ENCODE measurements at regions not wholly inside any gene's neighbourhood (a gene's known extent, or its start where the extent isn't known, plus 50 kb on each side); places are given as distances from the start of the nearest gene placed in this dataset.

GRCh38 chr2:18959952-18960717, 370.8 kb upstream of the NT5C1B start:
- TF ChIP-seq, protein P1, sequence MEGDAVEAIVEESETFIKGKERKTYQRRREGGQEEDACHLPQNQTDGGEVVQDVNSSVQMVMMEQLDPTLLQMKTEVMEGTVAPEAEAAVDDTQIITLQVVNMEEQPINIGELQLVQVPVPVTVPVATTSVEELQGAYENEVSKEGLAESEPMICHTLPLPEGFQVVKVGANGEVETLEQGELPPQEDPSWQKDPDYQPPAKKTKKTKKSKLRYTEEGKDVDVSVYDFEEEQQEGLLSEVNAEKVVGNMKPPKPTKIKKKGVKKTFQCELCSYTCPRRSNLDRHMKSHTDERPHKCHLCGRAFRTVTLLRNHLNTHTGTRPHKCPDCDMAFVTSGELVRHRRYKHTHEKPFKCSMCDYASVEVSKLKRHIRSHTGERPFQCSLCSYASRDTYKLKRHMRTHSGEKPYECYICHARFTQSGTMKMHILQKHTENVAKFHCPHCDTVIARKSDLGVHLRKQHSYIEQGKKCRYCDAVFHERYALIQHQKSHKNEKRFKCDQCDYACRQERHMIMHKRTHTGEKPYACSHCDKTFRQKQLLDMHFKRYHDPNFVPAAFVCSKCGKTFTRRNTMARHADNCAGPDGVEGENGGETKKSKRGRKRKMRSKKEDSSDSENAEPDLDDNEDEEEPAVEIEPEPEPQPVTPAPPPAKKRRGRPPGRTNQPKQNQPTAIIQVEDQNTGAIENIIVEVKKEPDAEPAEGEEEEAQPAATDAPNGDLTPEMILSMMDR (conservative IDR thresholded peaks at IDR 0.05): no peak
- TF ChIP-seq ZFX (IDR thresholded peaks at IDR 0.05): no peak
